ENCODE measurements at regions not wholly inside any gene's neighbourhood (a gene's known extent, or its start where the extent isn't known, plus 50 kb on each side); places are given as distances from the start of the nearest gene placed in this dataset.
A peak's percentile ranks its signal among the peaks of the same experiment; 100 is the strongest.
"Not testable (repeated sequence)": the region's sequence is repeated elsewhere in the genome, so short reads cannot be mapped to it uniquely, and the experiment has no call there.

DNA sequence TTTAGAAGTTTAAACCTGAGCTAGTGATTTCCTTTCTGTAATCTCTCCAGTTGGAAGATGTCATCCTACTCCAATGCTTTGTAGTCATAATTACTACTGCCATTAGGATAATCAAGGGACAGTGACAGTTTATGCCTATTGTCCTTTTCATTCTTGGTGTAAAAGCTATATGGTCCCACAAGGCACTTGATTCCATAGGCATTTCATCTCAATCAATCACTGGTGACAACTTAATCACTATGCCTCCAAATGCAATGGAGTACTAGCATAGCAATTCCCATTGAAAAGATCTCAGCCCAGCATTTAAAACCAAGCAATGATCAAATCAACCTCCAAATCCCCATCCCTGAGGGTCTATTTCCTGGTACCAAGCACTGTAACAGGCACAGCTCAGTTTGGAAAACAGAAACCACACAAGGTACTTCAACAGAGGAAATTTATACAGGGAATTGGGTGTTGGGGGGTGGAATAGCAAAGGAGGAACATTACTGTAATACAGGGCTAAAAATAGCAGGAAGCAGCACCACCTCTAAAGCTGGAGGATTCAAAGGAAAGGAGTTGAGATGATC lies 51.0 kb downstream of the FHIP2A start:
- no peak for DNase-seq (ENCODE audit: low spot score)

GRCh38 chr10:114874827-114875411 lies 53.3 kb downstream of the FHIP2A start:
- DNase-seq (ENCODE audit: low spot score), result no peak

DNA sequence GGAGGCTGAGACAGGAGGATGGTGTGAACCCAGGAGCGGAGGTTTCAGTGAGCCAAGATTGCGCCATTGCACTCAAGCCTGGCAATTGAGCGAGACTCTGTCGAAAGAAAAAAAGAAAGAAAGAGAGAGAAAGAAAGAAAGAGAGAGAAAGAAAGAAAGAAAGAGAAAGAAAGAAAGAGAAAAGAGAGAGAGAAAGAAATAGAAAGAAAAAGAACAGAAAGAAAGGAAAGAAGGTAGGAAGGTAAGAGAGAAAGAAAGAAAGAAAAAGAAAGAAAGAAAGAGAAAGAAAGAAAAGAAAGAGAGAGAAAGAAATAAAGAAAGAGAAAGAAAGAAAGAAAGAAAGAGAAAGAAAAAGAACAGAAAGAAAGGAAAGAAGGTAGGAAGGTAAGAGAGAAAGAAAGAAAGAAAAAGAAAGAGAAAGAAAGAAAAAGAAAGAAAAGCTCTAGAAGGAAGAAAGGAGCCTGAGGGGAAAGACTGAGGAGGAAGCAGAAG lies 54.1 kb downstream of the FHIP2A start:
- DNase-seq (ENCODE audit: low spot score), result not testable (repeated sequence)

DNA sequence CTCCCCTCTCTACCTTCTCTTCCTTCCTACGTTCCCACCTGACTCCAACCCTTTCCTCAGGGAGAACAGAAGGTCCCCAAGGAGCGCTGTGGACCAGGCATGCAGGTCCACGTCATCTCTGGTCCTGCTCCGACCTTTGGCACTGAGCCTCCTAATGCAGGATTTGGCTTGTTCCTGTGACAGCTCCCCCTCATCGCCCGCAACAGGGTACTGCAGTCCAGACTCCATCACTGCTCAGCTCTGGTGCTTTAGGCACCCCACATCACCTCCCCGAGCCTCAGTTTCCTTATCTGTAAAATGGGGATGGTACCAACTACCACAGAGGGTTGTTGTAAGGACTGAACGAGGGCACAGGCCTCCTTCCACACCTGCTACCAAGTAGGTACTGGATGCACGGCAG lies 54.6 kb downstream of the FHIP2A start:
- no peak for DNase-seq (ENCODE audit: low spot score)

- peak; percentile 58 for DNase-seq (ENCODE audit: low spot score)
Observed at GRCh38 chr10:114876602-114877300, 55.2 kb downstream of the FHIP2A start.

DNA sequence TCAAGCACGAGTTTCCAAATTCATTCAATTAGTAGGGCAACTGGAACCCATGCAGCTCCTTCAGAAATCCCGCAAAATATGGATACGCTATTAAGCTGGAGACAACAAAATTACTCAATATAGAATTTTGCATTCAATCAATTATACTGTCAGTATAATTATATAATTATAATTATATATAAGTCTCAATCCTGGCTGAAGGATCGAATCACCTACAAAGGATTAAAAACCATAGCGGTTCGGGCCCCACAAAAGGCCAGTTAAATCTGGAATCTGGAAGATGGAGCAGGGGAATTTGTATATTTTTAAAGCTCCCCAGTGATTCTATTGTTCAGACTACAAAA lies 55.7 kb downstream of the FHIP2A start:
- DNase-seq (ENCODE audit: low spot score), result no peak

DNA sequence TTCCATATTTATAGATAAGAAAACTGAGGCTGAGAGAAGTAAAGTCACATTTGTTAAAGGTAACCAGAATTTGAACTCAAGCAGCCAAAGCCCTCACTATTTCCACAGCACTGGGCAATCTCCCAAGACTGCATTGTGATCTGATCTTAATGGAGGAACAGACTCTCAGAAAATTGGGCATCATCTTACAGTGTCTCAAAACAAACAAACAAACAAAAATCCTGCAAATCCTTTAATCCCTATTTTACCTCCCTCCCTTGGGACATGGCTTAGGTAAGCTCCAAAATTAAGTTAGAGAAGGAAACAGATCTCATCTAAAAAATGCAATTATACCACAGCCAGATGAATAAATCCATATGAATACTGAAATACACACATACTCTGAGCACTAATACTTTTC lies 57.5 kb downstream of the FHIP2A start:
- DNase-seq (ENCODE audit: low spot score), result no peak

- peak; percentile 40 for DNase-seq (ENCODE audit: low spot score)
Observed at GRCh38 chr10:114879541-114880158, 58.1 kb downstream of the FHIP2A start.

GRCh38 chr10:114881417-114881816 lies 56.6 kb upstream of the TRUB1 start:
- no peak for DNase-seq (ENCODE audit: low spot score)

DNA sequence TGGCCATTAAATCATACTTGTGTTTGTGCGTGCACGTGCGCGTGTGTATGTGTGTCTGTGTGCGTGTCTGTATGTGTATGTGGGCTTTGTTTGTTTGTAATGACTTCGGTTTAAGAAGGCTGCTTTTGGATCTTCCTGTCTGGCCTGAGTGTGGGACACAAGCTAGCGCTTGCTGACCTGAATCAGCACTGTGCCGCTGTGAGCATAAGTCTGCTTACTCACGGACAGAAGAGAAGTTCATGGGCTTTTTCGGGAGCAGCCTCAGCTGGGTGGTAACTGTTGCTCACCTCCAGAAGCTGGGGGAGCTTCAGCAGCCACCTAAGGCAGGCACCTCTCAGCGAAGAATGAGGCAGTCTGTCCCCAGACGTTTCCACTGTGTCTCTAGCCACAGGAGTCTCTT lies 56.1 kb upstream of the TRUB1 start:
- DNase-seq (ENCODE audit: low spot score), result no peak

GRCh38 chr10:114885443-114885842 lies 52.6 kb upstream of the TRUB1 start:
- DNase-seq (ENCODE audit: low spot score), result no peak
